ENCODE measurements at regions not wholly inside any gene's neighbourhood (a gene's known extent, or its start where the extent isn't known, plus 50 kb on each side); places are given as distances from the start of the nearest gene placed in this dataset.

DNA sequence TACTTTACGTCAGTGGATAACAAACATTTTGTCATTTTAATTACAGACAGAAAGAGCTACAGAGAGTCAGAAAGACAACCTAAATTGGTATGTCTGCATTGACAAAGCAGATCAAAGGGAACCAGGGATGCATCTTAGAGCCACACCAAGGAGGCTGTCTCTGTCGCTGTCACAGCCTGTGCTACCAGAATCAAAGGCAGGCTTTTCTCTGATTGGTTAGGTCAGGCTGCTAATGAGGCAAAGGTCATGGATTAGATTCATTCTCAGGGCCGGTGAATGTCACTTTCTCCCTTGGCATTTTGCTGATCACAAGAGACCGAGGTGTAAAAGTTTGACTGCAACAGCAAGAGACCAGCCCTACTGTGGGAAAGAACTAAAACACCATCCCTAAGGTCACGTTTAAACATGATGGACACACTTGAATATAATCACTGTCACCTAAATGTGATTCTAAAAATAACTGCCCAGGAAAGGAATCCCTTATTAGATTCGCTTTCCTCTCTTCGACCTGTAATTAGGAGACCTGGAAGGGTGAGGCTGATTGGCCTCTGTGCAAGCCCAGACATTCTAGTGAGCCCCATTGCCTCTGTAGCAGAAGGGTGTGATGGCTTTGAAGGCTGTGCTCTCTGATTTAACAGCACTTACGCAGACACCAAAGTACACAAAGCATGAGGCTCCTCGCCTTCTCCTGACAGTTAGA lies 314.4 kb upstream of the NBEA start:
- no peak for DNase-seq (ENCODE audit: low spot score)

DNA sequence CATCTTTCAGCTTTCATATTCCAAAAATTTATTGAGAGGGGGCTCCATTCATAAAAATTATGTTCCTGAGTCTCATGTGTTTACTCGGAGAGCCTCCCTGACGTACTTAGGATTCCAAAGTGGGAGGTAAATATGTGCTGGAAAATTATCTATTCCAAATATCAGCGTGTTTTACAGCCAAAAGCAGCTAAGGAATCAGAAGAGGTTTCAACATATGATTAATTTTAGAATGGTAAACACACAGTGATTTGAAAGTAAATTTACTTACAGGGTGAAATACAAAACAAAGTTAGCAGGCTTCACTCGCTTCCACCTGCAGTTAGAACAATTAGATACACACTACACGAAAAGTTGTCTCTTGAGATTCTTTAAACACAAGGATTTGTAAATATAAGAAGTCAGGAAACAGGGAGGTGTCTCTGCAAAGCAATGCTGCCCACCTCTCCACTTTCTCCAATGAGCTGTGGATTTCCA lies 313.8 kb upstream of the NBEA start:
- no peak for DNase-seq (ENCODE audit: low spot score)

DNA sequence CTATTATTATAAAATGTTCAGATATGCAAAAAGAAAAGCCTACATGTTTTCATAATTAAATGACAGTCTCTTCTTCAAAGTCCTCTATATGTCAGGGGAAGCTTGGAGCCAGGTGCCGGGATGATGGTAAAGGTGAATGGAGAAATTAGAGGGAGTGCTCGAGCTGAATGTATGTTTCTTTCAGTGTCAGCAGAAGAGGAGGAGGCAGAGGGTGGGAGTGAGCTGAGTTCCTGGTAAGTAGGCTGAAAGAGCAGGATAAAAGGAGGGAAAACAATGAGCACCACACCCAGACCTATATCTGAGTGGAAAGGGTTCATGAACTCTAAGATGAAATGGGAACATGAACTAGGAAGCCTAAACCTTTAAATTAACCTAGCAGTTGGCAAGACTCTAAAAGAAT lies 307.6 kb upstream of the NBEA start:
- no peak for DNase-seq (ENCODE audit: low spot score)

DNA sequence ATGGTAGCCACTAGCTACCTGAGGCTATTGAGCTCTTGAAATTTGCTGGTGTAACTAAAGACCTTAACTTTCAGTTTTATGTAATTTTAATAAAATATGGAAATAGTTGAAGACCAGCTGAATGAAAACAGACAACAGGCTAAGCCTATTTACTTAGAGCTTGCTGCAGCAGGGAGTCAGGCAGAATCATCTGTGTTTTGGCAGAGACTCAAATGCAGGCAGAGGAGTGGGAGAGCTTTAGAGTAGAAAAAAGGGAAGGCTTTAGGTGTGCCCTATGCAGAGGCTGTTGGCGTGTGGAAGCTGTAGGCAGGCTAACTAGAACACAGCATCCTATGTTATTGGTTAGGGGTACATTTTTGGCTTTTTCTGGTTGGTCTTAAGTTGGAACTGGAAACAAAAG lies 304.9 kb upstream of the NBEA start:
- no peak for DNase-seq (ENCODE audit: low spot score)

DNA sequence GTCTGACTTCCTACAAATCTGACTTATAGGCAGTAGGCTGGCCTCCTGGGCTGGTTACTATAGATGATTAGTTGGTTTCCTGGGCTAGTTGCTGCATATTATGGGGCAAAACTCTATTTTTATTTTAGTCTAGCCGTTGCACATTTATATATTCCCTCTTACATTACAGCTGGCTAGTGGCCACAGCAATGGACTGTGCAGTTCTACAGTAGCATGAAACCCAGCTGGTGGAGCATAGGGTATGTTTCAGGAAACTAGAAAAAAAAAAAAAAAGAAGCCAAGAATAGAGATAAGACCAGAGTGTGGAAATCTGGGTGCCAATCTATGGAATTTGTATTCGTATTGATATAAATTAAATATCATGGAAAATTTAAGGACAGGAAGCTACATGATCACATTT lies 304.4 kb upstream of the NBEA start:
- no peak for DNase-seq (ENCODE audit: low spot score)

DNA sequence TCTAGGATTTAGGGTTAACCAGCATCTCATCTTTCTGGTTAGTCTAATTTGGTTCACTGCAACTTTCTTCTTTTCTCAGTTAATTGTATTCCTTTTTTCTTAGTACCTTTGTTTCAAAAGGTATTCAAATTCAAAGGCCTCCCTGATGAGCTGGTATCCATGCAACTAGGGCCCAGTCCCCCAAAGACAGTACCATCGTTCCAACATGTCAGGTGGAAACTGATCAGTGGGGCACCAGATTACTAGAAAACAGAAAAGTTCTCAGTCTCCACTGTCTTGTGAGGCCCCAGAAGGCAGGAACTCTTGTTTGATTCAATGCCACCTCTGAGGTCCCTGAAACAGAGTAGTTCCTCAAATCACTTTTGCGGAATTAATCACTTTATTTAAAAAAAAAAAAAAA lies 303.2 kb upstream of the NBEA start:
- no peak for DNase-seq (ENCODE audit: low spot score)

DNA sequence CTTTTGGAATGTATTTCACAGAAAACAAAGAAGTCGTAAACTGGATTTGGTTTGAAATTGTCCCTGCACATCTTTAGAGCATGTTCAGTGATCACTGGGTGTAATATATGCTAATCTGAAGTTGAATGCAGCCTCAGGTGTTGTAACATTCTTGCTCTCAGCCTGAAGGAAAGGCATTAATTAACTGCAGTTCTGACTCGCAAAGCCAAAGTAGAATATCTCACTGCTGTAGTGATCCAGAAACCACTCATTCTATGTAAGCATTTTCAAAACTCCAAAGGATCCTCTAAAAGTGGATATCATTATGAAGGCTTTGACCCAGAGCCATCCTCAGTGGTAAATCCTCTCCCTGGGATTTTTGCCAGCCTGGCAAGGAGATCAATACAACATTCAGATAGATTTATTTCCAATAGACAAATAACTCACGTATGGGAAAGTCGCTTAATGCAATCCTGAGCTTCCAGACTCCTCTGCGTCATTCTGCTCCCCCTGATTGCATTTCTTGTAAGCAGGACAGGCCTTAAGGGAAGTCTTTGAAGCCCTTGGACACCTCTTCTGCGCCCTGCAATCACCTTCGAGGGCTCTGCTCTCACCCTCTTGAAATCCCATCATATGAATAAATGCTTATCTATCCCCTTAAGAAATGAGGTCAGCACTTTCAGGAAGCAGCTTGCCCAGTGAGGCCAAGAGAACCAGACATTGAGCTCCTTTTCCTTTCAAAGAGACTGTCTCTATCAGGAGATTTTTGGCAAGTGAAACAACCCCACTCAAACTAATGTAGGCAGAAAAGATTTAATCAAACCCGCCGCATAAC lies 301.7 kb upstream of the NBEA start:
- no peak for DNase-seq (ENCODE audit: low spot score)

DNA sequence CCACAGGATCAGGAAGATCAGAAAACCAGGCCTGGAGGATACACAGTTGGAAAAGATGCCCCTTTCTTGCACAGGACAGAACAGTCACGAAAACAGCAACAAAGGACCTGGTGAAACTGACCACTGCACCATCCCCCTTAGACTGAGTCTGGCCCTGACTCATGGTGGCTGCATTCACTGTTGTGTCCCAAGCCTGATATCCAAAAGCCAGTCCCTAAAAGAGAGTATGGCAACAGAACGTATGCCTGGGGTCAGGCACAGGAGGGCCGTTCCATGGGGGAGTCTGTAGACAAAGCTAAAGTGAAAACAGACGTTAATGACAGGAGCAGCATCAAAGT lies 301.1 kb upstream of the NBEA start:
- no peak for DNase-seq (ENCODE audit: low spot score)

DNA sequence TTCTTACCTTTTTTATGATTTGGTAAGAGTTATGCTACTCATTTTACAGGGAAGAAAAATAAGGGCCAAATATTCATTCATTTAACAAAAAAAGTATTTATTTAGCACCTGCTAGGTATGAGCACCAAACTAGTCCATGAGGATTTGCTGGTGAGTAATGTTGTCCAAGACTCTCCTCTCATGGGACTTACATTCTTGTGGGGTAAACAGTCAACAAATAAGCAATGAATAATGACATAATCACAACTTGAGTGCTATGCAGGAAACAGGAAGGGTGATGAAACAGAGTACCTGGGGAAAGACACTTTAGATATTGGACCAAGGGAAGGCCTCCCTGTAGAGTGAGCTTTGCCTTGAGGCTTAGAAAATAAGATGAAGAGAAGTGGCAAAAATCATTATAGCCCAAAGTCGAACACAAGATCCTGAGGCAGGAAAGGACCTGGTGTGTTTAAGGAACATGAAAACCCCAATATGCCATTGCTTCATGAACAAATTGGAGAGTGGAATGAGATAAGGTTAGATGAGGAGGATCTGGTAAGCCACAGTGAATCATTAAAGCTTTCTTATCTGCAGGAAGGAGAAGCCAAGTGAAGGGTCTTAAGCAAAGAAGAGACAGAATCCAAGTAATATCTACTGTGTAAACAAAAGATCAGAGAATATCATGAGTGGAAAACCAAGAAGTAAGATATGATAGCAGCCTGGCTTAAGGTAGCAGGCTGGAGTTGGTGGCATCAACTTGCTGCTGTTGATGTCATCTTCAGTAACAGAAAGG lies 294.5 kb upstream of the NBEA start:
- DNase-seq (ENCODE audit: low spot score): no peak

DNA sequence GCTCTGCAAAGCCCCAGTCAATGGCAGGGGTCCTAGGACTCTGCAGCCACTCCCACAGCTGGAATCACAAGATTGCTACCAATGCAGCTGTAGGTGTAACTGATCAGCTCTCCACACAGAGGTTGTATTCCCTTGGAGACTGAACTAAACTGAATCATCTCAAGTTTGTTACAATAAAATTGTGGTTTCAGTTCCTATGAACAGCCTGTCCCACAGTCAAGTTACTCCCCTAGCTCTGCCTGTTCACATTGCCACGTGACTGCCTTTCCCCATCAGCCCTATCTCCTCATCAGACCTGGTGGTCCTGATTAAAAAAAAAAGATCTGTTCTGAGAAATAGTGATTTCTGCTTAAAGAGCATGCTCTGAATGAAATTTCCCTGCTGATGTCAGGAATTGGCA lies 287.9 kb upstream of the NBEA start:
- no peak for DNase-seq (ENCODE audit: low spot score)

DNA sequence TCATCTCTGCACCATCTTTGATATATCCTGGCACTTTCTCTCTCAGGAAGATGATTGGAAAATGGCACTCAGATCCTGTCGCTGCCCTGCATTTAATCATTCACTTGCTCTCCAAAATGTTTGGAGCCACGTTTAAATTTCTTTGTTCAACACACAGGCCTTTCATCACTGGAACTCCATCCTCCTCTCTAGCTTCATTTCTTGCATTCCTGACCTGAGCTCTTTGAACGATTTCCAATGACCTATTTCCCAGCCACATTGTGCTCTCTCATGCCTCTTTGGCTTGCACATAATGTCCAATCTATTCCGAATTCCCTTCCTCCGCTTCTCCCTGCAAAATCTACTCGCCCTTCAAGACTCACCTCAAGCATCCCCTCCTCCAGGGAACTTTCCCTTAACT lies 287.4 kb upstream of the NBEA start:
- DNase-seq (ENCODE audit: low spot score): no peak

DNA sequence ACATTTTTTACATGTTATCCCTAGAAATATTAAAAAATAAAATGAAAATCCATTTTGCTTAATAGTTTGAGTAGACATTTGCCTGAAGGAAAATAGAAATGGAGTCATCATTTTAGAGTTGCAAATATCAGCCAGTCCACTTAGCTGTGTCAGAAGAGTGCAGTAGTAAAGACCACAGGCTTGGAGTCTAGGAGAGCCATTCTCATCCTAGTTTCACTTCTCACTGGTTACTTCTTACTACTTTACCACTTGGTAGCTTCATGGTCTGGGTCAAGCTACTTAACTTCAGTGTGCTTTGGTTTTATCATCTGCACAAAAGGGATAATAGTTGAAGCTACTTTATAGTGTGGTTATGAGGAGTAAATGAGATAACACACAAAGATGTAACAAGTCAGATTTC lies 286.5 kb upstream of the NBEA start:
- no peak for DNase-seq (ENCODE audit: low spot score)

DNA sequence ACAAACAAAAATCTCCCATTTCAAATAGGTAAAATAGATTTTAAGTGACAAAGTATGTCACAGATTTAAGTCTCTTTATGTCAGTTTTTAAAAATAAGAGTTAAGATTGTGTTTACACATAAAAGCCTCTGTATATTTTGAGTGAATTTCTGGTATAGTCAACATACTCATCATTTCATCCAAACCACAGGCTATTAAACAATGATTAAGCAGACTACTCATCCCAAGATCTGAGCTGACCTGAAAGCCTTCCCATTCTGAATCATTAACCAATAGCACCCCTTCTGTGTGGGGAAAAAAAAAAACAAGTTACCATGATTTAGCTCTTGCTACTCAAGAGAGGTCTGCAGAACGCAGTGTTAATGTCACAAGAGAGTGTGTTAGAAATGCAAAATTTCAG lies 284.4 kb upstream of the NBEA start:
- DNase-seq (ENCODE audit: low spot score): no peak

DNA sequence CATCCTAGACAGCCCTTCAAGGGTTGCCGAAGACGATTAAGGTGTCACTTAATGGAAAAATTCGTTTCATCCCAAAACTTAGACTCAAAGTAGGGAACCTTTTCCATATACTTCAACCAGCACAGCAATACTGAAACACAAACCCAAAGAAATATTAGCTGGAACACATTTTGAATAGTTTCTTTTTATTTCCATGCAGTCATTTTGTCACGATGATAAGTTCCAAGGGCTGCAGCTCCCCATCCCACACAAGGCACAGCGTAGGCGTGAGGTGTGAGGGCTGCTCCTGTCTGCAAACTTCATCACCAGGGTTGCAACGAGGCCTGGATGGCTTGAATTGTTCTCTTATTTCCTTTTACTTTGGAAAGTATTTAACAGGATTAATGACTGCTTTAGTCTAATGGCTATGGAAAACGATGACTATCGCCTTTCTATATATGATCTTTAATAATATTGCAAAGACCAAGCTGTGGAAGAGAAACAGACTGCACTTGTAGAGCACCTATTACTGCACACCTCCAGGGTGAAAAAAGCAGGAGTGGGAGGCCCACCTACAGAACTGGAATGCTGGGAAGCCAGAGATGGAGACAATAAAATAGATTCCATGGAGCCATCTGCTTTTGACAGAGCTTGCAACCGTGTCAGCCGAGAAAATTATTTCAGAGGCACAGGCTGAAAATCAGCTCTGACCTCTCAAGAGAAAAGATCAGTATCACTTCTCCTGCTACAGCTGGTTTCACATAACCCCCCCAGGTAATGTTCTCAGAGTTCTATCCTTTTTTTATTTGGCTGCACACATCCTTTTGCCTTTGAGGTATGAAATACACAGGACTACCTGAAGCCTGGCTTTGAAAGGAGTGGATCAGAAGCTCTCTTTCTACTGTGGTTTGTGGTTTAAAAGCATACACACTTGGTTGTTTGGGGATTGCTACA lies 274.5 kb upstream of the NBEA start:
- DNase-seq (ENCODE audit: low spot score): no peak

DNA sequence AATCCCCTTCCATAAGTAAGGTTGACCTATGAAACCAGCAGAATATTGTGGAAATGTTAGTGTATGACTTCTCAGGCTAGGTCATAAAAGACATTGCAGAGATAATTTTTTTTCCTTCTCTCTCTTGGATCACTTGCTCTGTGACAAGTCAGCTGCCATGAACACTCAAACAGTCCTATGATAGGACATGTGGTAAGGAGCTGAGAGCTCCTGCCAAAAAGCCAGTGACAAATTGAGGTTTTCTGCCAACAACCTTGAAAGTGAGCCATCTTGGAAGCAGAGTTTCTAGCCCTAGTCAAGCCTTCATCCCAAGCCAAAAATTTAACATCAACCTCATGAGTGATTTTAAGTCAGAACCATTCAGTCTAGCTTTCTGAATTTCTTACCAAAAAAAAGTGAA lies 270.9 kb upstream of the NBEA start:
- DNase-seq (ENCODE audit: low spot score): no peak

DNA sequence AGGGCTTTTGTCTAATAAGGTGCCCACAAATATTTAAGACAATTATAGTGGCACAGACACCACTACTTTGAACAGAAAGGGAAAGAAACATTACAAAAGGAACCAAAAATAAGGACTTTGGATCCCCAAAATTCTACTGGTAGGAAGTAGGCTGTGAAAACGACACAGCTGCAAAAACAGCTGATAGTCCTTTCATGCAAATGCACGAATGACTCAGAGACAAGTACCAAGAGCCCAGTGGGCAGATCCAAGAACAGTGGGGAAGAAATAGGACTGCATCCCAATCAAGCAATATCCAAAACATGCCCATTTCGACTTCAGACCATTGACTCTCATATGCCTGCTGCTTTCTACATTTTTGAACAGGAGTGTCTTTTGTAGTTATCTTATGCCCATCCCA lies 269.4 kb upstream of the NBEA start:
- DNase-seq (ENCODE audit: low spot score): no peak

DNA sequence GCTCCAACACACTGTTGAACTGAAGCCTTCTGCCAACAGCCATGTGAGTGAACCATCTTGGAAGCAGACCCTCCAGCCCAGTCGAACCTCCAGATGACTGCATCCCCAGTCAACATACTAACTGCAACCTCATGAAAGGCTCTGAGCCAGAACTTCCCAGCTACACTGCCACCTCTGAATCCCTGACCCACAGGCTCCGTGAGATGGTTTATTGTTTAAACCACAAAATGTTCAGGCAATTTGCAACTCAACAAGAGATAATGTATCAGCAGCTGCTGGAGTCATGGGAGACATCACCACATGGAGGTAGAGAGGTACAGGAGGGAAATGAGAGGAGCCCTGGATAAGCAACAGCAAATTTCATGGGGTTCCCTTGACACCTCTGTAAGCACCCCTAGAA lies 266.4 kb upstream of the NBEA start:
- no peak for DNase-seq (ENCODE audit: low spot score)

DNA sequence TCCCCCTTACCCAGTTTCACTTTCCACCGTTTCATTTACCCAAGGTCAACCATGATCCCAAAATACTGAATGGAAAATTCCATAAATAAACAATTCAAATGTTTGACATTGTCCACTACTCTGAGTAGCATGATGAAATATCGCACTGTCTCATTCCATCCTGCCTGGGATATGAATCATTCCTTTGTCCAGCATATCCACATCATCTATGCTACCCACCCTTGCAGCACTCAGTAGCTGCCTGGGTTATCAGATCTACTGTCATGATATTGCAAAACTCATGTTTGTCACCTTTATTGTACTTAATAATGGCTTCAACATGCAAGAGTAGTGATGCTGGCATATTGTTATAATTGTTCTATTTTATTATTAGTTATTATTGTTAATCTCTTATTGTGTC lies 263.9 kb upstream of the NBEA start:
- DNase-seq (ENCODE audit: low spot score): no peak

DNA sequence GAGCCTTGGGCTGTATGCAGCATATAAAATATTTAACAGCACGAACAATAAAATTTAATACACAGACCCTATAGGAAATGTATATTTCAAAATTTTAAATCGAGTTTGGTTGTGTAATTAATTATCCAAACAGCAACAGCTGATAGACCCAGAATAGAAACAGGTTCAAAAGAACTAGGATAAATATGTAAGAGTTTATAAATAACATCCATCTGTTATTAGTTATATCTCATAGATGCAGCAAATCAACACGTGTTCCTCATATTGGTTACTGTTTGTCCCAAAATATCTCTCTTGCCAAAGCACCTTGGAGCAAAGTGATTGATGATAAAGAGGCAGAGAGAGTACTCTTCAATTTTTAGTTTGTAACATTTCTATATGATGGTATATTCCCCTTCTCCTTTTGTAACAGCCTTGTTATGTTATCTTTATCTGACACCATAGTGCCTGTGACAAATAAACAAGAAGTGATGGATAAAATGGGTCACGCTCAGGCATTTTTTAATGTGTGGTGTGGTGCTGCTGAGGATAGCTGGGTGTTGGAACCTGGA lies 260.6 kb upstream of the NBEA start:
- no peak for DNase-seq (ENCODE audit: low spot score)

DNA sequence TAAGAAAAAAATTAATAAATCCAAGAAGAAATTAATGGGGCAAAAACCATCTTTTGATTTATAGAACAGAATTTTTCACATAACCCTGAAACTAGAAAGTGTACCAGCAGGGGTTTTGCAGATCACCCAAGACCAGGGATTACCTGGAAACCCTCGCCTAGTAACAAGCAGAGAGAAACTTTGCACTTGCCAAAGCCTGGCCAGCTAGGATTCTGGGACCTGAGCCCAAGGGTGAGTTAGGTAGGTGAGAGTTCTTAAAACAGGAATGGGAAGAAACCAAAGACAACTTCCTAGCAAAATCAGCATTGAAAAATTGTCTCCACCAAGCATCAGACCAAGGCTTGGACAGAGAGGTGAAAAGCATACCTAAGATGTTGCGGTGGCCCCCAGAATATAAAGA lies 247.0 kb upstream of the NBEA start:
- no peak for DNase-seq (ENCODE audit: low spot score)

DNA sequence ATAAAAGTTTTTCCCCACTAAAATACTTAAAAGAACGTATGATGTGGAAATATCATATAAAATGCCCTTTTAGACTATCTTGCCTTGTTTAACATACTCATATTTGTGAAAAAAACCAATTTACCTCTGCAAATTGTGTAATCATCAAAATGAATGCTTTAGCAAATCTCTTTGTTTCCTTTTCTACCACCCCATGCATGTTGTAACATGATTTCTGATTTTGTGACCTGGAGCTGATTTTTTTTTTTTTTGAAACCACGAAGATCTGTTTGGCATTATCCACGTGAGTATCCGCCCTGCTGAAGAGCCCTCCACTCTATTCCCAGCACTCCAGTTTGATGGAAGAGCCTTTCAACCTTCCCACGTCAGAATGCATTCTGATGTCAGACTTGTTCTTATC lies 245.8 kb upstream of the NBEA start:
- DNase-seq (ENCODE audit: low spot score): no peak

DNA sequence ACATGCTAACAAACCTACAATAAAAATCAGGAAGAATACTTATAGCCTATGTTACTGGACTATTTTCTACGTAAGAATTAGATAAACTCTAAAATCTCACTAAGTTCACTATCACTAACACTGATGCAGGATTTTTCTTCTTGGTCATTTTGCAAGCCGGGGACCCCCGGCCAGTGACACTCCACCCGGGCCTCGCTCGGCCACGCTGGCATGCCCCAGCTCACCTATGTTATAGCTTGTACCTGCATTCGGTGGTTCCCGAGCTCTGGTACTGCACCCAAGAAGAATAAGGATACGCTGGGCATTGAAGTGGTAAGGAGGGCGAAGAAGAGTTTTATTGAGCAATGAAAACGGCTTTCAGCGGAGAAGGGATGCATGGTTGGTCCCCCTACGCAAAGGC lies 245.3 kb upstream of the NBEA start:
- DNase-seq (ENCODE audit: low spot score): no peak

All from CD4-positive, alpha-beta T cell treated with Interleukin-6 at 100 ng/mL for 8 hours (primary cell).